ENCODE measurements at regions not wholly inside any gene's neighbourhood (a gene's known extent, or its start where the extent isn't known, plus 50 kb on each side); places are given as distances from the start of the nearest gene placed in this dataset.

- no peak for DNase-seq
Measured at GRCh38 chr14:42428996-42429395, 822.3 kb downstream of the LRFN5 start.

GRCh38 chr14:42424501-42424900 lies 817.8 kb downstream of the LRFN5 start:
- DNase-seq: no peak

GRCh38 chr14:42421377-42422078 lies 814.9 kb downstream of the LRFN5 start:
- DNase-seq: no peak

- DNase-seq: no peak
Measured at GRCh38 chr14:42420071-42420470, 813.4 kb downstream of the LRFN5 start.

- DNase-seq: no peak
Measured at GRCh38 chr14:42407153-42407552, 800.5 kb downstream of the LRFN5 start.

GRCh38 chr14:42391146-42391834 lies 784.6 kb downstream of the LRFN5 start:
- no peak for DNase-seq

- no peak for DNase-seq
Measured at GRCh38 chr14:42378880-42379279, 772.2 kb downstream of the LRFN5 start.

- no peak for DNase-seq
Measured at GRCh38 chr14:42378274-42378673, 771.6 kb downstream of the LRFN5 start.

GRCh38 chr14:42374332-42374731 lies 767.7 kb downstream of the LRFN5 start:
- DNase-seq: no peak

GRCh38 chr14:42370056-42370455 lies 763.4 kb downstream of the LRFN5 start:
- DNase-seq: no peak

GRCh38 chr14:42368234-42368633 lies 761.6 kb downstream of the LRFN5 start:
- DNase-seq: no peak

GRCh38 chr14:42353315-42353714 lies 746.6 kb downstream of the LRFN5 start:
- DNase-seq: no peak

- DNase-seq: no peak
Measured at GRCh38 chr14:42335918-42336317, 729.2 kb downstream of the LRFN5 start.

- no peak for DNase-seq
Measured at GRCh38 chr14:42334931-42335330, 728.3 kb downstream of the LRFN5 start.

- no peak for DNase-seq
Measured at GRCh38 chr14:42323426-42323825, 716.8 kb downstream of the LRFN5 start.

- no peak for DNase-seq
Measured at GRCh38 chr14:42322531-42323284, 716.0 kb downstream of the LRFN5 start.

GRCh38 chr14:42319996-42320395 lies 713.3 kb downstream of the LRFN5 start:
- DNase-seq: no peak

- DNase-seq: no peak
Measured at GRCh38 chr14:42316693-42317092, 710.0 kb downstream of the LRFN5 start.

- no peak for DNase-seq
Measured at GRCh38 chr14:42311876-42312275, 705.2 kb downstream of the LRFN5 start.

- no peak for DNase-seq
Measured at GRCh38 chr14:42307239-42307825, 700.7 kb downstream of the LRFN5 start.

GRCh38 chr14:42299692-42300091 lies 693.0 kb downstream of the LRFN5 start:
- DNase-seq: no peak

GRCh38 chr14:42293180-42293579 lies 686.5 kb downstream of the LRFN5 start:
- no peak for DNase-seq

GRCh38 chr14:42277840-42278239 lies 671.2 kb downstream of the LRFN5 start:
- no peak for DNase-seq

- no peak for DNase-seq
Measured at GRCh38 chr14:42269234-42269633, 662.6 kb downstream of the LRFN5 start.
